Activated CD8-positive, alpha-beta memory T cell treated with anti-CD3 and anti-CD28 coated beads for 36 hours (primary cell): ENCODE measurements at regions not wholly inside any gene's neighbourhood (a gene's known extent, or its start where the extent isn't known, plus 50 kb on each side); places are given as distances from the start of the nearest gene placed in this dataset.
"Not testable (repeated sequence)": the region's sequence is repeated elsewhere in the genome, so short reads cannot be mapped to it uniquely, and the experiment has no call there.

Source experiments
- CTCF ChIA-PET: fragments of 350-600 bp; sonication (Branson Sonifier 250); formaldehyde crosslinking; loops from one replicate; lab custom pipeline; 2021; ENCODE audit warnings: antibody characterized with exemption; lab: Charles Lee
- POLR2A ChIA-PET: fragments of 350-600 bp; sonication (Branson Sonifier 250); formaldehyde crosslinking; loops from one replicate; lab custom pipeline; 2021; ENCODE audit warnings: antibody characterized with exemption; lab: Charles Lee

DNA sequence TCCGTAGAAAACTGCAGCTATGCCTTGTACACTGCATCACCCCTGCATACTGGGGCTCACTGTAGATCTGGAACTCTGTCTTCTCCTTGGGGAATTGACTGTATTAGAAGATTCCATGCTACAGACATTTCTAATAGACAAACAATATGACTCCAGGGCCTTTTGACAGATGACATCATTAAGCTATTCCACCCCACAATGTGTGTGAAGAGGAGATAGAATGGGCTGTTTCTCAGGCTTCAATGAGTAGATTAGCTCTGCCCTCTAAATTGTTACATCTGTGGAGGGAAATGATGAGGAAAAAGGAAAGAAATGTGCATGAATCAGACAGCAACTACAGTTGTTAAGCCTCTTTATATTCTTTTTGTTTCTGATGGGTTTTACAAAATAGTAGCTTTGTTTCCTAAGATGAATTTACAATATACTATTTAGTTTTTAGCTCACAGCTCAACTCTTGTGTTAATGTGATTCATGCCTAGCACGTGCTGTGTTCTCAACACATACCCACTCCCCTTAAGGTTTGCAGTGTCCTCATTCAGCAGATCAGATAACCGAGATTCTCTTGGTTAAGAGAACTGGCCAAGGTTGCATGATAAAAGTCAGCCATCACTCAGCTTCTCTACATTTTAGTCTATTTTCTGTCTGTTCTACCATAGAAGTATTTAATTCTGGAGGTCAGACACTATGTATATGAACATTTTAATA lies 281.6 kb upstream of the NBPF12 start:
- CTCF ChIA-PET, POLR2A ChIA-PET: not testable (repeated sequence)

DNA sequence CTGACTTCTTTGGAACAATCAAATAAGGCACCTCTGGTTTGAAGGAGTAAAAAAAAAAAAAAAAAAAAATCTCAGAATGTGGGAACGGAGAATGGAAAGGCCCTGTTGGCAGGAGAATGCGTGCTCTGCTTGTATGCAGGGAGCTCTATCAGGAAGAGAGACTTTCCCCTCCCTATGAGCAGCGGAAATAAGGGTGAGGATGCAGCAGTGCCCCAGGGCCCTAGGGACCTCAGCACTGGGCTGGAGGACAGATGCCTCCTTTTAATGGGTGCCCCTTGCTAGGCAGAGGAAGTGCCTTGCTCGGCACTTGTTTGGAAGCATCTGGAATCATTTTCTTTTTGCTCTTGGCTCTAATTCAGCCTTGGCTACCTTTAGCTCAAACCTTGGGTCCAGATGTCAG lies 283.4 kb upstream of the NBPF12 start:
- POLR2A ChIA-PET, CTCF ChIA-PET: not testable (repeated sequence)

DNA sequence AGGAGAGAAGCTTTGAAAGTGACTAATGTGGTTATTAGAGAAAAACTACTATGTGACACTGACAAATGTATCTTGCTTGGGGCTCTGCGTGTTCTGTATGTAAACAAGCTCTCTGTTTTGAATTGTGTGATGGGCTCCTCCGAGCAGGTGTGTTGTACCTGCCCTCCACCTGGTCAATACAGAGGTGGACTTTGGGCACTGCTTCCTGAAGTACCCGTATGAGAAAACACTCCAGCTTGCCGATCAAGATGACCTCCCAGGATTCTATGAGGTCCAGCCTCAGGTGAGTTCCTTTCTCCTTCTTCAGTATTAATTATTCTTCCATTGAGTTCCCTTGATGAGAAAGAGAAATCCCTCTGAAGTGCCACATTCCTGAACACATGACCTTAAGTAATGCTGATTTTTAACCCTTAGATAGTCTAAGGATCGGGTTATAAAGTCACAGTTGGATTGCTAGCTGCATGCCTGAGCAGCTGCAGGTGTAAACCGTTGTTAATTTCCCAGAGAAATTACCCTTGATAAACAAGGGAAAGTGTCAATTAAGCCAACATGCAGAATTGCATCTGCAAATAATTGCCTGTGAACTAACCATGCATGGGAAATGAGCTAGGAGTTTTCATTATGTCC lies 292.0 kb upstream of the NBPF12 start:
- CTCF ChIA-PET, POLR2A ChIA-PET: not testable (repeated sequence)

DNA sequence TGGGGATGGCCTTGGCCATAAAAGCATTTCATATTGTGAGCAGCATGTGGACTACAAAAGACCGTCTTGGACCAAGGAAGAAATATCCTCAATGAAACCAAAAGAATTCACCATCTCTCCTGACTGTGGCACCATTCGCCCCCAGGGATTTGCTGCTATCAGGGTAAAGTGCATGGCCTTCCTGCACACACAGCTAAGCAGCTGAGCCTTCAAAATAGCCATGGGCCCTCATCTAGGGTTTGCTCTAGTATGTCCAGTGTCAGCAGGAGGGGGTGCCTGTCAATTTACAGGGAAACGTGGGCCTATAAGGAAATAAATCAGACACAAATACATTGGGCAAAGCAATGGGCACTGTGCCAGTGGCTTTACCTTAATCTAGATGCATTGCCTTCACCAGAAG lies 296.6 kb upstream of the NBPF12 start:
- CTCF ChIA-PET, POLR2A ChIA-PET: not testable (repeated sequence)

DNA sequence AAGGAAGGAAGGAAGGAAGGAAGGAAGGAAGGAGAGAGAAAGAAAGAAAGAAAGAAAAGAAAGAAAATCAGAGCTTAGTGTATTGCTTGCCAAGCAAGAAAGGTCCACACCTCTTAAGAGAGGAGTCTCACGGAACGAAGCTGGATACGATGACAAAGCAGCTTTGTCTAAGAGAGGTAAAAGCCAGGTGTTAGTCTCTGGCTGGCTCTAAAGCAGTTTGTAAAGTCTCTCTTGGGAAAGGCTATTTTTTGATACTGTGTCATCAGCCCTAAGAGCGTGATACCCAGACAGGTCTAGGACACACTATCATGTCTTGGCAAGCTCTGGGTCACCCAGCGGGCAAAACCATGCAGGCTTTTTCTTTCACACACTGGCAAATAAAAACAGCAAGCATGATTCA lies 297.5 kb upstream of the NBPF12 start:
- CTCF ChIA-PET, POLR2A ChIA-PET: not testable (repeated sequence)

DNA sequence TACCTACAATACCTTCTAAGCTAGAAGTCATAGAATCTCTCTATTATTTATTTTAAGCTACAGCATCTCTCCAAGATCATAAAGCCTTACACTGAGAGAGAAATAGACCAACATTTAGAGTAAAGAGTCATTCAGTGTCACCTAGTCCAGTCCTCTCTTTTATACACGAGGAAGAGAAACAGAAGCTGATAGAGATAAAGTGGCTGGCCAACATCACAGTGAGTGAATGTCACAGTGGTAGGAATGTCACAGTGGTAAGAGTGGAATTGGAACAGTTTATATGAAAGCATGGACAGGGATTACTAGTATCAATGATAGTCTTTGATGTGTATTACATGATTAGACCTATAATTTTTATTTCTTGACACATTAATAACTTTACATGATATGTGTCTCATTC lies 307.8 kb upstream of the NBPF12 start:
- POLR2A ChIA-PET, result not testable (repeated sequence)

DNA sequence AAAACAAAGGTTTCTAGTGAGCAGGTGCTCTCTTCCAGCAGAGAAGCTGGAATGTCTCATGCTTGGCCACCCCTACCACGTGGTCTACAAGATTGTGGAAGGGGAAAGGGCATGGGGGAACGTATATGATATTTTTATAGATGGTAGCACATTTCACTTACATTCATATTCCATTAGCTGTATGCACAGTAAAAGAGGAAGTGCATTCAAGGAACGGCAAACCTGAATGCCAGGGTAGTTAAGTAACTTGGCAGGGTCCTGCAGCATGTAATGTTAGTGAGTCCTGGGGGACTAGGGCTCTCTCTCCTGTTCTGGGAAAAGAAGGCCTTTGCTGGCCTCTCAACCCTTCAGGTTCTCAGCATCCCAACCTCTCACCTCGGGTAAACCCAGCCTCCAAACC lies 319.5 kb upstream of the NBPF12 start:
- CTCF ChIA-PET, POLR2A ChIA-PET: not testable (repeated sequence)

More for the DNA sequence above, 307.8 kb upstream of the NBPF12 start:
- CTCF ChIA-PET, result not testable (repeated sequence)

DNA sequence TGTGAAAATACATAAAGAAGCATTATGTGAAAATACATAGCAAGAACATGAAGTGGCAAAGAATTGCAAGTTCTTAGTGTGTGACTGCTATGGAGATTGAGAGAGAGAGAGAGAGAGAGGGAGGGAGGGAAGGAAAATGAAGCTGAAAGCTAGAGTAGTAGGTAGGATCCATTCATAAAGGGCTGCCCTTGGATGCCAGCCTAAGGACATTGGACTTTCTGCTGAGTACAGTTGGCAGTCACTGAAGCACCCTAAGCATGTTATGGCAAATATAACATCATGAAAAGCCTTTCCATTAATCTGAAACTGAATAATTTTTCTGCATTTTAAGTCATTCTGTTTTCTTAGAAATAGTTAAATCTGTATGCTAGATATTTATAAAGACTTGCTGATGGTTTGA lies 333.4 kb upstream of the NBPF12 start:
- POLR2A ChIA-PET, CTCF ChIA-PET: not testable (repeated sequence)

DNA sequence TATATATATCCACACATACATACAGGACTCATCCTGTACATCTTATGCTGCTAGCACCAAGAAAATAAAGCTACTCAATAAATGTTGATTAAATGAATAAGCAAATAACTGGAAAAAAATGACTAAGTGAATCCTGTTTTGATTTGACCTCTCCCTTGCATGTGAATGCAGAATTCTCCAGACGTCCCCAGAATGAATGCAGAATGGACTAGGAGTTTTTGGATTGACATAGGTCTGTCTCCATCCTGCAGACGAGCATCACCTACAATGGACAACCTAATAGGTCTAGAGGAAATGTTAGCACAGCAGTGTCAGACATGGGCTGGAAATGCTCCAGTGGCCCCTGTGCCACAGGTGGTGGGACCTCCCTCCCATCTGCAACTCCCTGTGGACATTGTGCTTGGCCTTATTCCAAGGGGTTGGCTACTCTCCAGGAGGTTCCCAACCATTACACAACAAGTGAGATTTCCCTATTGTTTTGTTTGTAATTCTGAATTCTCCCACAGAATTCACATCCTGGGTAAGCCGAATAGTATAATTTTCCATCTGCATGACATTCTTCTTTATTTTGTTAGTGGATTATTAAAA lies 337.3 kb upstream of the NBPF12 start:
- POLR2A ChIA-PET, CTCF ChIA-PET: not testable (repeated sequence)

DNA sequence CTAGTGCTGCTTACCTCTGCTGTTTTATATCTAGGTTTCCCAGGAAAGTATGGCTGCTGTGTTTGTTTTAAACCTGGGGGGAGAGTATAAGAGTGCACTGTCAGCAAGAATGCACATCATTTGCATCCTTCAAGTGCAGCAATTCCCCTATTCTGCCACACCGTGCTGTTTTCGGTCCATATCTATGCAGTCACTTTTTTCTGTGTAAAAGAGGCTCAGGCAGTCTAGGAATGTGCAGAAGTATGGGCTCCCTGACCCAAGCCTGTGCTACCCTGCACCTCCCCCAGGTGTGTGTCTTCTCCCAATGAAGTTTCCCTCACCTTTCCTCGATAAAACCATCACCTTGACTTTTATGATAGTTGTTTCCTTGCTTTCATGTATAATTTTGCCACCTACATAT lies 338.2 kb upstream of the NBPF12 start:
- CTCF ChIA-PET, POLR2A ChIA-PET: not testable (repeated sequence)

DNA sequence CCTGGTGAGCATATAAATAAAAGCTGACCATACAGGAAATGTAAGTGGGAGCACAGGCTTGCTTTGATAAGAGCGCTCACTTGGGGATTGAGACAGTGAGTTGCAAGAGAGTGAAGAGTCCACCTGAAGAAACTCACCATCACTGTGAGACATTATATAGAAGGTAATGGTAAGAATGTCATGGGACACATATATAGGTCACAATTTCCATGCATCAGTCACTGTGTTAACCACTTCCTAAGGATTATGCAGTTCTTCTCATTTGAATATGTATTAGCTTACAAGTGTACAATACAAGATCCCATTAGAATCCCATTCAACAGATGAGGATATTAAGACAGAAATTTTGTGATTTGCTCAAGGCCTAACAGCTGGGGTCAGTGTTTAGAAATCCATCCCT lies 352.4 kb upstream of the NOTCH2NLA start:
- CTCF ChIA-PET, POLR2A ChIA-PET: not testable (repeated sequence)

DNA sequence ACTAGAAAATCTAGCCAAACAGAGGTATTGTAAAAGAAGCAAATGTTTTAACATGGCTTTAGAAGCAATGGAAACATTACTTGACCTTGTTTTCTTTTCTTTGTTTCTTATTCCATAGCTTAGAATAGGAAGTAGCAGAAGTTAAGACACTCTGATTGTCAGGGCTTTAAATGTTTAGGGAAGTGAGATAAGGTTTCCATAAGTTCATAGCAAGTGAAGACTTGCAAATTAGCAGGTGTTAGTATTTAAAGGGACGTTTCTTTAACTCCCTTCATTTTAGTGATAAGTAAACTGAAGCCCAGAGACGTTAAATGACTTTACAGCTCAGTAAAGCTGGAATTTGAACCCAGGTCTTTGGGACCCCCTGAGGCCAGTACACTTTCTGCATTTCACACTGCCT lies 338.7 kb upstream of the NOTCH2NLA start:
- CTCF ChIA-PET, result not testable (repeated sequence)

DNA sequence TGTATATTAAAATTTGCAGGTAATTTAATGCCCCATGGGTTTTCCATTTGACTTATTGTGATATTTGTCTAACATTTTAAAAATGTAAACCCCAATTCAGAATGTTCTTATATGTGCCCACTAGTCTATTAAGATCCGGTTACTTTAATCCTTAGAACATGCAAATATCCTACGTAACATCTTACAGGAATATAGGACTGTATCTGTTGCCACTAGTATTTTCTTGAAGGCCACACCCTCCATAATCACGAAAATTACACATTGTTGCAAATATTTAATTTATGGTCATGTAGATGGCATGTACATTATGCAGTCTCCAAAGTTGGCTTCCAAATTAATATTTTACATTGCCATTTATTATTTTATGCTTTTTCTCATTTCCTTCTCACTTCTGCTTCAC lies 329.2 kb upstream of the NOTCH2NLA start:
- CTCF ChIA-PET, POLR2A ChIA-PET: not testable (repeated sequence)

More for the DNA sequence above, 338.7 kb upstream of the NOTCH2NLA start:
- POLR2A ChIA-PET, result not testable (repeated sequence)

DNA sequence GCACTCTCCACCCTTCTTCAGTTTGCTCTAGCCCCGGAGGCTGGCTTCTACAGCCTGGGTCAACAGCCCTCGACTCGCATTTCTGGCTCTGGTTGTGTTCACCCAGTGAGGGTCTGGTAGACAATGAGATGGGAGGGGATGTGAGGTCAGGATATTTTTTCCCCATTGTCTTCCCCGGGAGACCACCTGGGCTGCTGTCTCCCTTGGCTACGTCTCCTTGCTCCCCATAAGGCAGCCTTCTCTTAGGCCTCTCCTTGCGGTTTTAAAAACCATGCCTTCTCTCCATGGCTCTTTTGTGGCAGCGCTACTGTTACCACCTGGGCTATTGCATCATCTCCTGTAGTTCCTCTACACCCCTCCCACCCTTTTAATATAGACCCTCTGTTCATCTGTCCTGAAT lies 327.6 kb upstream of the NOTCH2NLA start:
- POLR2A ChIA-PET, CTCF ChIA-PET: not testable (repeated sequence)

DNA sequence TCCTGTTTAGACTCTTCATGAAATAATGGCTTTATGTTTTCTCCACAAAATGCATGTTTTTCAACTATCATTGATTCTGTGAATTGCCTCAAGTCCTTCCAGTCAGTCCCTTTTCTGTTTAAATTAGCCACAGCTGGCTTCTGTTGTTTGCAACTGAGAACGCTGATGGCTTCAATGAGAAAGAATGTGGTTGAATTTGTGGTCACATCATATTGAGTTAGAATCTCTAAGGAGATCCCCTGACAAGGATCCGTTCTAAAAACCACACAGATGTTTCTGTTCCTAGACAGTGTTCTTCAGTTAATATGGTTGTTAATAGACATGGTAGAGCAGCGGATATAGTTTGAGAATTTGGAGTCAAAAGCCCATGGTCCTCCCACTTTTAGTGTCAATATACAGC lies 323.6 kb upstream of the NOTCH2NLA start:
- CTCF ChIA-PET, POLR2A ChIA-PET: not testable (repeated sequence)

DNA sequence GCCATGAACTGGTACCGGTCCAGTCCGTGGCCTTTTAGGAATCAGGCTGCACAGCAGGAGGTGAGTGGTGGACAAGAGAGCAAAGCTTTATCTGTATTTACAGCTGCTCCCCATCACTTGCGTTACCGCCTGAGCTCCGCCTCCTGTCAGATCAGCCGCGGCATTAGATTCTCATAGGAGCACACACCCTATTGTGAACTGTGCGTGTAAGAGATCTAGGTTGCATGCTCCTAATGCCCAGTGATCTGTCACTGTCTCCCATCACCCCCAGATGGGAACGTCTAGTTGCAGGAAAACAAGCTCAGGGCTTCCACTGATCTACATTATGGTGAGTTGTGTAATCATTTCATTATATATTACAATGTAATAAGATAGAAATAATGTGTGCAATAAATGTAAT lies 319.9 kb upstream of the NOTCH2NLA start:
- POLR2A ChIA-PET, CTCF ChIA-PET: not testable (repeated sequence)

DNA sequence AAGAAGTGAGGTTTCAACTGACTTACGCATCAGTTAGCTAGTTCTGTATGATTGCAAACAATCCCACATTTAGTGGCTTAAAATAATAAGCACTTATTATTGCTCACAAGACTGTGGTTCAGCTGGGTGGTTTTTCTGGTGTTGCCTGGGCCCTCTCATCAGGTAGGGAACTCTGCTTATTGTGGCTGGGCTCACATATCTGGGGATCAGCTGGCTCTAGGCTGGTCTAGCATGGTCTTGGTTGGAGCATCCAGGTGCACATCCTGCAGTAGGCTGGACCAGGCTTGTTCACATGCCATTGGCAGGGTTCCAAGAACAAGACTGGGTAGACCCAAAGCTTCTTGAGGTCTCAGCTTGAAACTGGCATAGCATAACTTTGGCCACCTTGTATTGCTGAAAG lies 317.4 kb upstream of the NOTCH2NLA start:
- CTCF ChIA-PET, POLR2A ChIA-PET: not testable (repeated sequence)

DNA sequence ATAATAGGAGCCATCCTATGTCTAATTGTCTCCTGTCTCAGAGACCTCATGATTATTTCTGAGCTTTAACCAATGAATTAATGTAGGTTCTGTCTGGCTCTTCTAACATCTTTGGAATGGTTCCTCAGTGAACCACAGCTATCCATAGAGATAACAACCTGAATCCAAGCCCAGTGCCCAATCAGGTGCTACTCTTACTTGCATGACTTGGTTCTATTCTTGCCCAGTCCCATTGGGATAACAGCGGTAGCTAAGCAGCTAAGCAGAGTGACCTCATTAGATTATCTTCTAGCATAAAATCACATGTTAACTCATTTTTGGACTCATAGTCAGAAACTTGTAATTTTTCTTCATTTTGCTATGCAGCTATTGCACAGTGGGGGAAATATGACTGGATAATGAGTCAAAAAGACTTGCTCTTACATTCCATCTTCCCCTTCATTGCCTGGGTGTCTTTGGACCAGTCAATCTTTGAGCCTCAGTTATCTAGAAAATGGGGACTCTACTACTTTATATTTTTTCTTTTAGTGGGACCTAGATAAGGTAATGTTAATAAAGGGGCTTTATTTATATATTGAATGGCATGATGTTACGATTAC lies 309.1 kb upstream of the NOTCH2NLA start:
- CTCF ChIA-PET, POLR2A ChIA-PET: not testable (repeated sequence)

DNA sequence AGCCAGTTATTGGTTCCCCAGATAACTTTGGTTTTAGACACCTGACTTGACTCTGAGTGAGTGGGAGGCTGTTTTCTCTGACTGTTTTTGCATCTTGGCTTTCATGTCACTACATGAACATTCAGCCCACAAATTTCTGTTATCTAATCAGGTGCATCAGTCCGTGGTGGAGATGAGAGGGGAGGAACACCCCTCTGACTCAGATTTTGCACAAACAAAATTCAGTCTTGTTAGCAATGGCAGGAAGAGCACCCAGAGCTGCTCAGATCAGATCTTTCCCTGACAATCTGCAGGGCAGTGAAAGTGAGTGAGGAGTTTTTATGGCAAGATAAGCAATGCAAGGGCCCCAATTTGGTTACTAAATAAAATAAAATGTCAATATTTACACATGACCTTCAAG lies 307.2 kb upstream of the NOTCH2NLA start:
- CTCF ChIA-PET, result not testable (repeated sequence)

DNA sequence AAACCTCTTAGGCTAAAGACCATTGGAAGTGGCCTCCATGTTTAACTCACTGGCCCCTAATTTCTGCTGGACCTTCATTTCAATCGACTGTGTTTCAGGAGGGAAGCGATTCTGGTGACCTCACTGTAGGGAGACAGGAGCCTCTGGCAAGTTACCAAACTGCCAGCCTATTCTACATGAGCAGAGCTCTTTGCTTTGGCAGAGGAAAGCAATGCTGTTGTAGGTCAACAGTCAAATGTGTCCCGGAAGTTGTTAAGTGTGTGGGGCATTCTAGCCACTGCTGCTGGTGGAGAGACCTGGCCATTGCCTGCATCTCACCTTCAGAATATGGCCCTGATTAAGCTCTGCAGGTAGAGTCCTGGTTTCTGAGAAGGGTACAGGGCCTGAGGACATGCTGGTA lies 306.8 kb upstream of the NOTCH2NLA start:
- CTCF ChIA-PET, POLR2A ChIA-PET: not testable (repeated sequence)

More for the DNA sequence above, 307.2 kb upstream of the NOTCH2NLA start:
- POLR2A ChIA-PET, result not testable (repeated sequence)

DNA sequence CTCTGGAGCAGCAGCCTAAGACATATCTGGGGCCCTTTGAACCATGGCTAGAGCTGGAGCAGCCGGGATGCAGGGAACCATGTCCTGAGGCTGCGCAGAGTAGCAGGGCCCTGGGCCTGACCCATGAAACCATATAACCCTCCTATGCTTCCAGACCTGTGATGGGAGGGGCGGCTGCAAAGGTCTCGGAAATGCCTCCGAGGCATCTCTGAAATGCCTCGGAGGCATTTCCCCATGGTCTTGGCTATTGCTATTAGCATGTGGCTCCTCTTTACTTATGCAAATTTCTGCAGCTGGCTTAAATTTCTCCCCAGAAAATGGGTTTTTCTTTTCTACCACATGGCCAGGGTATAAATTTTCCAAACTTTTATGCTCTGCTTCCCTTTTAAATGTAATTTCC lies 302.1 kb upstream of the NOTCH2NLA start:
- POLR2A ChIA-PET, result not testable (repeated sequence)

More for the DNA sequence above, 302.1 kb upstream of the NOTCH2NLA start:
- CTCF ChIA-PET, result not testable (repeated sequence)
